ENCODE measurements at regions not wholly inside any gene's neighbourhood (a gene's known extent, or its start where the extent isn't known, plus 50 kb on each side); places are given as distances from the start of the nearest gene placed in this dataset.
"Not testable (repeated sequence)": the region's sequence is repeated elsewhere in the genome, so short reads cannot be mapped to it uniquely, and the experiment has no call there.

GRCh38 chr10:78096486-78096885, 62.8 kb downstream of the RPS24 start:
- not testable (repeated sequence) for DNase-seq

DNA sequence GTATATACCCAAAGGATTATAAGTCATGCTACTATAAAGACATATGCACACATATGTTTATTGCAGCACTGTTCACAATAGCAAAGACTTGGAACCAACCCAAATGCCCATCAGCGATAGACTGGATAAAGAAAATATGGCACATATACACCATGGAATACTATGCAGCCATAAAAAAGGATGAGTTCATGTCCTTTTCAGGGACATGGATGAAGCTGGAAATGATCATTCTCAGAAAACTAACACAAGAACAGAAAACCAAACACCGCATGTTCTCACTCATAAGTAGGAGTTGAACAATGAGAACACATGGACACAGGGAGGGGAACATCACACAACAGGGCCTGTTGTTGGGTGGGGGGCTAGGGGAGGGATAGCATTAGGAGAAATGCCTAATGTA, 68.9 kb downstream of the RPS24 start:
- not testable (repeated sequence) for DNase-seq

DNA sequence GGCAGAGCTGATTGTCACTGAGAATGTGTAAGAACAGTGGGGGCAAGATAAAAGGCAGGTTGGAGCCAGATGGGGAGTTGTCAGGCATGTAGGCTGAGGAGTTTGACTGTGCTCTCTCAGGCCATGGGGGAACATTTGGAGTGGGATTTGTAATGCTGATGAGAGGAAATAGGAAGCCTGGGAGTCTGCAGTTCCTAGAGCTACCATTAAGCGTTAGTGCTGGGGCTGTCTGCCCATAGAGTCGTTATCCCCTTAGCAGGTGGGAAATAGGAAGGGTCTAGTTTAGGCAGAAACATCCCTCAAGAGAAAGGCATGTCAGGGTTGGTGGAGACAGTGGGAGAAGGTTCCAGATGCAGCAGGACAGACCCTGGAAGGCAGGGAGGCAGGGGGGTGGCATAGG, 75.5 kb downstream of the RPS24 start:
- no peak for DNase-seq

GRCh38 chr10:78115135-78115853, 81.6 kb downstream of the RPS24 start:
- no peak for DNase-seq

- no peak for DNase-seq
These were observed 82.7 kb downstream of the RPS24 start for GRCh38 chr10:78116361-78116760.

DNA sequence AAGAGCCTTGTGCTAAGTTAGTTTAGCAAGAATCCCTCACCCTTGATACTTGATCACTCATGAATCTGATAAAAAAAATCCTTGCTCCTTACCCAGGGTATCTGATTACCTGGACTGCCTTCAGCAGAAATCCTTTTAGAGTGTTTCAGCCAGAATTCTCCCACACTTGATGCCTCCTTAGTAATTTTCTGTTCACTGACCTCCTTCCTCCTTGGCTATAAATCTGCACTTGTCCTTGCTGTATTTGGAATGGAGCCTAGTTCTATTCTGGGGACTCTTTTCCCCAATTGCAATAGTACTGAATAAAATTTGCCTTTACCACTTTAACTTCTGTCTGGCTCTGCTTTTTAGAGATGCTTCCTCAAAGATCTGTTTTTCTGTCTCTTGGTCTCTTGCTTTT, 84.9 kb downstream of the RPS24 start:
- DNase-seq: no peak

DNA sequence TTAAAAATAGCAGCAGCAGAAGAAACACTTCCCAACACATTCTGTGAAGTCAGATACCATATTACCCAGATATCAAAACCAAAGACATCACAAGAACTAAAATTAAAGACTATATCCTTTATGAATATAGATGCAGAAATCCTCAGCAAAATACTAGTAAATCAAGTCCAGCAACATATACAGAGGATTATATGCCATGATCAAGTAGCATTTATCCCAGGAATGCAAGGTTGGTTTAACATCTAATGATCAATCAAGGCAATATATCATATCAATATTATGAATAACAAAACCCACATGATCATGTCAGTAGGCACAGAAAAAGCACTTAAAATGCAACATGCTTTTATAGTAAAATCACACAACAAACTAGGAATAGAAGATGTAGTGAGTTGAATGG, 88.1 kb downstream of the RPS24 start:
- no peak for DNase-seq

GRCh38 chr10:78124167-78124566, 90.5 kb downstream of the RPS24 start:
- DNase-seq: no peak

DNA sequence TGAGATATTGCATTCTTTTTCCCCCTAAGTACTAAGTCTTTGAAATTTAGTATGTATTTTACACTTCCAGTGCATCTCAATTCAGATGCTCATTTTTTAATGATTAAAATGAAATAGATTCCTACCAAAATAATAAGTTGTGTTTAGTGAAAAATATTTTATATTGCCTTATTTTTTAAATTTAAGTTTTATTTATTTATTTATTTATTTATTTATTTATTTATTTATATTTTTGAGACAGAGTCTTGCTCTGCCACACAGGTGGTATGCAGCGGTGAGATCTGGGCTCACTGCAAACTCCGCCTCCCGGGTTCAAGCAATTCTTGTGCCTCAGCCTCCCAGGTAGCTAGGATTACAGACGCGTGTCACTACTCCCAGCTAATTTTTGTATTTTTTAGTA, 95.5 kb downstream of the RPS24 start:
- DNase-seq: no peak

DNA sequence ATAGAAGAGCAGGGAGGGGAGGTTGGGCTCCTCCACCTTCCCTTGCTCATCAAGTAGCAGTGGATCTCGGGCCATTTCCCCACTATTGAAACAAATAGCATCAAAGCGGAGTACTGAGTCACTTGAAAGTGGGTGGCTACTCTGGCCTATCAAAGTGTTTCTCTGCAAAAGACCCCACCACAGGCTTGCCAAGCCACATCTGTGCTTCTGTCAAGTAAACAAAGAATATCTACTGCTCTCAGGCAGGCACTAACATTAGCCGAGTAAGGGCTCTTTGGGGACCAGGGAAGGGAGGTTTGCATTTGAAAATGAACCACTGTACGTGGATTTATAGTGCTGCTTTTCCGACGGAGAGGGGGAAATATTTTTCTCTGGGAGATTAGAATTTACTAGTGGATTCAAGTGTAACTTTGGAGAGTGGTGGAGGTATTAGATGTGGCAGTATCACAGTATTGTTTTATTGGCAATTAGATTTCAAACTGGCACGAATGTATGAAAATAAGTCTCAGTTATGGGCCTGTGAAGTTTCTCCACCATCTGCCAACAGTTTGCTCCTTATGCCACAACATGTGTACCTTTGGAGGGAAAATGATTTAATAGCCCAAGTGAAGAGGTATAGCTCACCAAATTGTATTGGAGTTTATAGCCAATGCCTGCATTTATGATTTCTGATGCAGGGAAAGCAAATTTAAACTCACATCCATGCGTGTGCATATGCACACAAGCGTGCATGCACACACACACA, 97.5 kb downstream of the RPS24 start:
- no peak for DNase-seq

- no peak for DNase-seq
These were observed 101.2 kb downstream of the RPS24 start for GRCh38 chr10:78134773-78135306.

DNA sequence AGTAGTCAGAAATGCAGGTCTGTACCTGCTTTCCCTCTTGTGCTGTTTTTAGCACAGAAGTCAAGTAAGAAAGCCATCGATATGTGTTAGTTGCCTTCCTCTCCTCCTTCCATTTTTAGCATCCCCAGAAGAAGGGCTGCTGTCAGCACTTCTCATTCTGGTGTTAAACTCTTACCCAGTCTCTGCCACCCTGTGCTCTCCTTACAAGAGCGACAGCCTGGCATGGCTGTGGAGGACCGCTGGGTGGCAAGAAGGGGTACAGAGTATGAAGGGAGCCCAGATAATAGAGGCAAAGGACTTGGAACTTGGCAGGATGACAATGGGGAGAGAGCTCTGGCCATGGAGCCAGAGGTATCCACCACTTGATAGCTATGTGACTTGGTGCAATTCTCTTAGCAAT, 103.5 kb downstream of the RPS24 start:
- DNase-seq: no peak

GRCh38 chr10:78139341-78139740, 105.7 kb downstream of the RPS24 start:
- no peak for DNase-seq

DNA sequence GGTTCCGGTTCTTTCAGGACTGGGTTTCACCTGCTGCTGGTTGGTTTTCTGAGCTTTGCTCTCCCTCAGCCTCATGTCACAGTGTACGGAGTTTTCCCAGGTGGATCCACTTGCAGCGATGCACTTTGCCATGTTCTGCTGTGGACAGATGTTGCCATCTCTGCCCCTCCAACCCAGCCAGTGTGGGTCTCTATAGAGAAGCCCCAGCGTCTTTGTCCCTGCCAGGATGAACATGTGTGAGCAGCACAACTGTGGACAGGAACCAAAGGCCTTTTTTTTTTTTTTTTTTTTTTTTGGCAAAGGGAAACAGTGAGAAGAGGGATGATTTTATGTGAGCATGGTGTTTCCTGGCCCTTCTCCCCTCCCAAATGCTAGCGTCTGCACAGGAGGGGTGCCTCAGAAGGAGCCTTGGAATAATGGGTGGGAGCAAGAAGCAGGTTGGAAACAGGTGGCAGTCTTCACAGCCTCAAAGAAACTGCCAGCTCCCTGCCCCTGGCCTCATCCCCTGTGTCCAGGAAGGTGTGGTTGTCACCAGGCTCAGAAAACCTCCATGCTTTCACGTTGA, 106.5 kb downstream of the RPS24 start:
- no peak for DNase-seq

DNA sequence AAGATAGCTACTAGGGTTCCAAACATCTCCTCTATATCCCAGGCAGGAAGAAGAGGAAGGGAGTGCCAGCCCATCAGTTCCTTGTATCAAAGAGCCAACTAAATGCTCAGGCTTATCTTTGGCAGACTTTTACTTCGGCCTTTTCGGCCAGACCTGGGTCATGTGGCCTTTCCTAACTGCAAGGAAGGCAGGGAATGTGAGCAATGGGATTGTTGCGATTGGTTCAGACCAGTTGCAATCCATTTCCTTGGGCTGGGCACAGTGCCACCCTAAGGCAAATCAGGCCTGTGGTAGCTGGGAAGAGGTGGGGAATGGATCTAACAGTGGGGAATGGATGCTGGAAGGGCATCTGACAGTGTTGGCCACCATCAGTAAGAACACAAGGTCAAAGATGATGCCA, 109.9 kb downstream of the RPS24 start:
- DNase-seq: no peak

DNA sequence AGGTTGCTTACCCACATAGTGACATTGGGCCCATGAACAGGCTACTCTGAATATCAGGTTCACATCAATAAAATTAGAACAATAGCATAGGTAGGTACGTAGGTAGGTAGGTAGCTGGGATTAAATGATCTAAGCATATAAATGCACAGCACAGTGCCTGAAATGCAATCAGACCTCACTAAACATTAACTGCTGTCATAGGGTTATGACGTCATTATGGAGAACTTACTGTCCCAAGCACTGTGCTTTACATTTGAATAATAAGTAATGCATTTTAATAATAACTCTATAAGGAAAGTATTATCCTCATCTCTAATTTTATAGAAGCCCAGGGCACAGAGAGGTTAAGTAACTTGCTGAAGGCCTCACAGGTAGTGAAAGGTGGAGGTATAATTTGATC, 112.5 kb downstream of the RPS24 start:
- DNase-seq: no peak

- DNase-seq: no peak
These were observed 113.5 kb downstream of the RPS24 start for GRCh38 chr10:78147202-78147601.

DNA sequence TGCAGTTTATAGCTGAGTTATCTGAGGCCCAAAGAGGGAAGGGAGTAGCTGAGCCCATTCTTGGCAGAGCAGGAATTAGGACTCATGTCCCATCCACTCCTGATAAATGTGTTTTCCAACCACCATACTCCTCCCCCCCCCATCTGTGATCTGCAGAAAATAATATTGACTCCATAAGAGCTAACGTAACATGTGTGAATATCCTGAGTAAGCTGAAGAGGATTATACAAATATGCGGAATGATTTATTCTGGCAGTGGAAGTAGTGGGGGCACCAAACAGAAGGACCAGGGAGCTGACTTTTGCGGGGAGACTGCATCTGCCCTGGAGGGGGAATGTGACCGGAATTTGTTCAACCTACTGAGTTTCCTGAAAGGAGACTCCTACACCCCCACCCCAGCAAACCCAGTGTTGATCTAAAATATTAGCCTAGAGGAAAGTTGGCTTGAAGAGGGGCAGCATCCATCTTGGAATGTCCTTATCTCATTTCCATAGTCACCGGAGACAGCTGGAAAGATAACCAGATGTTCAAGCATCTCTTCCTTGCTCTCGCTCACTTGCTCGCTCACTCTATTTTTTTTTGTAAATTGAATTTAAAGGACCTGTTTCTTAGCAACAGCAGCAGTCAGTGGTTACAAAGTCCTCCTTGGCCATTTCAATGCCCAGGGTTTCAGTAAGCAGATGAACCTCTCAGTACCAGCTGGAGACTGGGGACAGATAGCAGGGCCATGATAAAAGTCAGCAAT, 114.7 kb downstream of the RPS24 start:
- no peak for DNase-seq

DNA sequence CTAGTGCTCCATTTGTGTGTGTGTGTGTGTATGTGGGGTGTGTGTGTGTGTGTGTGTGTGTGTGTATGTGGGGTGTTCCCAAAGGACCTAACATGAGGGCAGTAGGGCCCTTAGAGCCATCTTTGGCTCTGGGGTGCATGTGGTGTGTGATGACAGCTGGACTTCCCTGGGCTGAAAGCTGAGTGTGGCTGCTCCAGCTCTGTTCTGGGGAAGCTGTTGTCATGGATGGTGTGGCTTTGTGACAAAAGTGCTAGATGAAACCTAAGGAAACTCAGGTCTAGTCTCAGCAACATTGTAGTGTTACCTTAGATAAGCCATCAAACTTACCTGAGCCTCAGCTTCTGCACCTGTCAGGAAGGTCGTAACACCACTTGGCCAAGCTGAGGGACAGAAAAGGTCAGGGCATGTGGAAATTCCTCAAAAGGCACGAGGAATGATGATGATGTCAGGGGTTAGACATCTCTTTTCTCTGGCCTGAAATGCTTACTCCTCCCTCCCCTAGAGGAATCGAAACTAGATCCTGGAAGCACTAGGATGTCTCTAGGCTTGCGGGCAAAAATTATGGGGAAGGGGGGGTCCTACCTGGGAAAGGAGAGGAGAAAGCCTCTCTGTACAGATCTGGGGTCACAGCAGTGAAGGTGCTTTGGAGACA, 115.4 kb downstream of the RPS24 start:
- no peak for DNase-seq

GRCh38 chr10:78150756-78151155, 117.1 kb downstream of the RPS24 start:
- no peak for DNase-seq

GRCh38 chr10:78155722-78156121, 122.1 kb downstream of the RPS24 start:
- DNase-seq: no peak

DNA sequence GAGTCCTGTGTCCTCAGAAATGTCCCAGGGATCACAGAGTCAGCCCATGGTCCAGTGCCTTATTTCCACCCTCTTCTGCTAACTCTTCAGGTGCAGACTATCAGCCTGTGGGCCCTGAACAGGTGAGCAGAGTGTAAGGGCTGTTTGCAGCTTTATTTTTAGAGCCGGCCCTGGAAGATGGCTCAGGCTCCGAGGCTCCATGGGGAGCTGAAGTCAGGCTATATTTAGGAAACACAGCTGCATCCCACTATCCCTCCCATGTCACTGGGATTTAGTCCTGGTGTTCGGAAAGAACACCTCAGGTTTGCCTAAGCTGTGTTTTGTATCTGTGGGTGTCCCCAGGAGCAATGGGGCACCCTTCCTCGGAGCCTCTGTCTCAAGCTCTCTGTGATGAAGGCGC, 126.9 kb downstream of the RPS24 start:
- DNase-seq: no peak

GRCh38 chr10:78162853-78163252, 129.2 kb downstream of the RPS24 start:
- DNase-seq: no peak
